Tibial nerve (tissue), 4 donors: ENCODE measurements at regions not wholly inside any gene's neighbourhood (a gene's known extent, or its start where the extent isn't known, plus 50 kb on each side); places are given as distances from the start of the nearest gene placed in this dataset.

Experiments used
- DNase-seq, 2 donors: peaks; one replicate each; pipeline ENCODE4 v3.0.0-alpha.2; 2019; ENCODE audit warnings: low spot score in 2 of 2
- H3K27ac ChIP-seq, 4 donors: fragments of 200-600 bp; sonication (generic) in 3 of 4; one replicate each; pipeline ENCODE4 v1.5.1; 2017 to 2019; ENCODE audit warnings: mild to moderate bottlenecking in 1 of 4
- H3K27me3 ChIP-seq, 2 donors: fragments of 200-600 bp; sonication (generic) in 1 of 2; one replicate each; pipeline versions ENCODE4 v1.5.1 to v1.6.0; 2017 to 2019
- H3K36me3 ChIP-seq, 3 donors: fragments of 200-600 bp; sonication (generic); one replicate each; pipeline ENCODE4 v1.5.1; 2018 to 2019
- H3K4me1 ChIP-seq, 4 donors: fragments of 200-600 bp; sonication (generic) in 3 of 4; one replicate each; pipeline ENCODE4 v1.5.1; 2017 to 2019
- H3K4me3 ChIP-seq, 4 donors: fragments of 200-600 bp; sonication (generic) in 3 of 4; one replicate each; pipeline ENCODE4 v1.5.1; 2017 to 2019; ENCODE audit warnings: mild to moderate bottlenecking in 1 of 4, moderate library complexity in 1 of 4
- H3K9me3 ChIP-seq, 4 donors: fragments of 200-600 bp; sonication (generic) in 3 of 4; one replicate each; pipeline ENCODE4 v1.5.1; 2017 to 2019
- EP300 ChIP-seq, 2 donors: sonication (generic); formaldehyde crosslinking; IDR thresholded peaks; one replicate each; pipeline ENCODE4 v1.6.1; 2017; ENCODE audit warnings: antibody characterized with exemption in 2 of 2, mild to moderate bottlenecking in 1 of 2
- POLR2A ChIP-seq, 2 donors: fragments of 450-650 bp; IDR thresholded peaks; one replicate each; pipeline ENCODE4 v1.6.1; 2017; ENCODE audit warnings: antibody characterized with exemption in 2 of 2, mild to moderate bottlenecking in 2 of 2, moderate library complexity in 2 of 2
- WGBS, 2 donors: methylation state at CpG; one replicate each; pipeline ENCODE4 v1.1.5; 2018; 5-methylcytosine and 5-hydroxymethylcytosine counted together
- TF ChIP-seq, protein P1 (sequence below), 5 experiments: fragments of 200-600 bp in 3 of 5; fragments of 450-650 bp in 2 of 5; sonication (generic) in 3 of 5; IDR thresholded peaks; one replicate each; pipeline ENCODE4 v1.5.1; 2016 to 2019; ENCODE audit warnings: antibody characterized with exemption in 5 of 5, mild to moderate bottlenecking in 3 of 5, moderate library complexity in 2 of 5

DNA sequence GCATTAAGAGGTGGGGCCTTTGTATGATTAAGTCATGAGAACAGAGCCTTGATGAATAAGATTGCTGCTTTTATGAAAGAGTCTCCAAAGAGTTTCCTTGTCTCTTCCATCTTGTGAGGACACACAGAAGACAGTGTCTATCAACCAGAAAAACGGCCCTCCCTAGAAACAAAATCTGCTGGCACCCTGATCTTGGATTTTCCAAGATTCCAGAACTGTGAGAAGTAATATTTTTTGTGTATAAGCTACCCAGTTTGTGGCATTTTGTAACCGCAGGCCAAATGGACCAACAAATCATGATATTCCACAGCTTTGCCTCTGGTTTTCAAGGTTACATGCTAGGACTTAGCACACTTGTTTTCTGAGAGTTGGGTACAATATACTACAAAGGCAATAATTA is 687.8 kb downstream of the TDRD15 start:
- Histone ChIP-seq H3K4me3 (no peak overlapping the region), H3K36me3 (no peaks in the 10 kb centered on the region), H3K9me3 (no peaks in the 10 kb centered on the region), H3K27ac (no peak overlapping the region), H3K4me1 (no peaks in the 10 kb centered on the region), H3K27me3 (no peaks in the 10 kb centered on the region)
- TF ChIP-seq POLR2A (IDR thresholded peaks at IDR 0.05): no peak
- TF ChIP-seq, protein P1, sequence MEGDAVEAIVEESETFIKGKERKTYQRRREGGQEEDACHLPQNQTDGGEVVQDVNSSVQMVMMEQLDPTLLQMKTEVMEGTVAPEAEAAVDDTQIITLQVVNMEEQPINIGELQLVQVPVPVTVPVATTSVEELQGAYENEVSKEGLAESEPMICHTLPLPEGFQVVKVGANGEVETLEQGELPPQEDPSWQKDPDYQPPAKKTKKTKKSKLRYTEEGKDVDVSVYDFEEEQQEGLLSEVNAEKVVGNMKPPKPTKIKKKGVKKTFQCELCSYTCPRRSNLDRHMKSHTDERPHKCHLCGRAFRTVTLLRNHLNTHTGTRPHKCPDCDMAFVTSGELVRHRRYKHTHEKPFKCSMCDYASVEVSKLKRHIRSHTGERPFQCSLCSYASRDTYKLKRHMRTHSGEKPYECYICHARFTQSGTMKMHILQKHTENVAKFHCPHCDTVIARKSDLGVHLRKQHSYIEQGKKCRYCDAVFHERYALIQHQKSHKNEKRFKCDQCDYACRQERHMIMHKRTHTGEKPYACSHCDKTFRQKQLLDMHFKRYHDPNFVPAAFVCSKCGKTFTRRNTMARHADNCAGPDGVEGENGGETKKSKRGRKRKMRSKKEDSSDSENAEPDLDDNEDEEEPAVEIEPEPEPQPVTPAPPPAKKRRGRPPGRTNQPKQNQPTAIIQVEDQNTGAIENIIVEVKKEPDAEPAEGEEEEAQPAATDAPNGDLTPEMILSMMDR (IDR thresholded peaks at IDR 0.05): no peak
- TF ChIP-seq EP300 (IDR thresholded peaks at IDR 0.05): no peak
- 74 to 77% methylated on average over 2 of the region's 2 CpGs for whole genome bisulfite sequencing, 2 donors
- no peak for DNase-seq

GRCh38 chr2:21812766-21813165 is 689.0 kb downstream of the TDRD15 start:
- Histone ChIP-seq H3K36me3 (no peaks in the 10 kb centered on the region), H3K4me3 (no peak overlapping the region), H3K27ac (no peak overlapping the region), H3K4me1 (no peaks in the 10 kb centered on the region), H3K9me3 (no peaks in the 10 kb centered on the region), H3K27me3 (no peaks in the 10 kb centered on the region)
- DNase-seq: no peak
- TF ChIP-seq, protein P1 (IDR thresholded peaks at IDR 0.05): no peak
- TF ChIP-seq EP300 (IDR thresholded peaks at IDR 0.05): no peak
- no peak for TF ChIP-seq POLR2A (IDR thresholded peaks at IDR 0.05)
- 83 to 100% methylated on average over 1 of the region's 1 CpG for WGBS, 2 donors

GRCh38 chr2:21814588-21815149 is 690.9 kb downstream of the TDRD15 start:
- no peaks in the 10 kb centered on the region for H3K36me3 ChIP-seq
- 82 to 83% methylated on average over 4 of the region's 4 CpGs for WGBS, 2 donors
- no peak overlapping the region for H3K27ac ChIP-seq
- no peaks in the 10 kb centered on the region for H3K9me3 ChIP-seq
- DNase-seq: no peak
- no peak overlapping the region for H3K4me3 ChIP-seq
- TF ChIP-seq, protein P1 (IDR thresholded peaks at IDR 0.05): no peak
- TF ChIP-seq EP300 (IDR thresholded peaks at IDR 0.05) (no peak), POLR2A (IDR thresholded peaks at IDR 0.05) (no peak)
- H3K4me1 ChIP-seq: peaks cover 0 to 2% (median 0%) of the 10 kb centered on the region in 4 donors
- H3K27me3 ChIP-seq: no peaks in the 10 kb centered on the region

GRCh38 chr2:21818212-21818795 is 694.5 kb downstream of the TDRD15 start:
- no peaks in the 10 kb centered on the region for H3K9me3 ChIP-seq
- TF ChIP-seq, protein P1 (IDR thresholded peaks at IDR 0.05): no peak
- TF ChIP-seq POLR2A (IDR thresholded peaks at IDR 0.05) (no peak), EP300 (IDR thresholded peaks at IDR 0.05) (no peak)
- peak overlapping the region in 2 of 4 donors; percentile 40 to 52 for H3K27ac ChIP-seq
- no peaks in the 10 kb centered on the region for H3K36me3 ChIP-seq
- H3K4me3 ChIP-seq: no peak overlapping the region
- H3K4me1 ChIP-seq: peaks cover 0 to 27% (median 0%) of the 10 kb centered on the region in 4 donors
- WGBS, 2 donors: 60 to 66% methylated on average over 7 of the region's 7 CpGs
- H3K27me3 ChIP-seq: no peaks in the 10 kb centered on the region
- DNase-seq: no peak

DNA sequence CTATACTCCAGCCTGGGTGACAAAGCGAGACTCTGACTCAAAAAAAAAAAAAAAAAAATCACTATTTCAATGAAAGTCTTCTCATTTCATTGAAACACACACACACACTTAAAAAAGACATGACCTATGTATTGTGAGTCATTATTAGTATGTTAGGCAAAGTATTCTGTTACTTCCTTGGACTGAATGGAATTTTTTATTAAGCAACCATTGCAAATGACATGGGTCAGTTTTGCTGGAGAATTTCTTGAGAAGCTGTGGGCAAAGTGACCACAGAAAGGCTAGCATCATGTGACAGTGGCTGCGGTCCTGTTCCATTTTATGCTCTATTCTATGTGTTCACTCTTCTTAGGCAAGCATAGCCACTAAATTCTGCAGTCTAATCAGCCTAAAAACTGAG is 695.7 kb downstream of the TDRD15 start:
- Histone ChIP-seq H3K36me3 (no peaks in the 10 kb centered on the region), H3K27ac (peak overlapping the region in 1 of 4 donors; percentile 52), H3K4me1 (peaks cover 0 to 28% (median 0%) of the 10 kb centered on the region in 4 donors), H3K9me3 (no peaks in the 10 kb centered on the region), H3K4me3 (no peak overlapping the region), H3K27me3 (no peaks in the 10 kb centered on the region)
- DNase-seq: no peak
- 85 to 89% methylated on average over 2 of the region's 2 CpGs for WGBS, 2 donors
- TF ChIP-seq POLR2A (IDR thresholded peaks at IDR 0.05) (no peak), EP300 (IDR thresholded peaks at IDR 0.05) (no peak)
- TF ChIP-seq, protein P1 (IDR thresholded peaks at IDR 0.05): no peak
